ENCODE measurements at regions not wholly inside any gene's neighbourhood (a gene's known extent, or its start where the extent isn't known, plus 50 kb on each side); places are given as distances from the start of the nearest gene placed in this dataset.

- TF ChIP-seq SCMH1 (CRISPR knock-in tag; IDR thresholded peaks at IDR 0.05; ENCODE audit: borderline replicate concordance): no peak
- no peak for TF ChIP-seq CENPT (CRISPR knock-in tag; IDR thresholded peaks at IDR 0.05; ENCODE audit: low read depth)
- TF ChIP-seq SPEN (CRISPR knock-in tag; IDR thresholded peaks at IDR 0.05; ENCODE audit: low read depth): no peak
- no peak for TF ChIP-seq HNRNPL (IDR thresholded peaks at IDR 0.05; ENCODE audit: low read depth, low read length)
These were observed 531.1 kb upstream of the SLIT2 start (continued) for GRCh38 chr4:19720610-19721009.

GRCh38 chr4:19720190-19720589, 531.5 kb upstream of the SLIT2 start:
- DNase-seq (ENCODE audit: low spot score) (no peak), ATAC-seq (no peak), FAIRE-seq (no peak)
- no peak for TF ChIP-seq REPIN1 (CRISPR knock-in tag; IDR thresholded peaks at IDR 0.05; ENCODE audit: borderline replicate concordance, low read depth)
- TF ChIP-seq STAT5B (CRISPR knock-in tag; IDR thresholded peaks at IDR 0.05): no peak
- no peak for TF ChIP-seq ZNF576 (CRISPR knock-in tag; IDR thresholded peaks at IDR 0.05)
- no peak for TF ChIP-seq PAX8 (CRISPR knock-in tag; IDR thresholded peaks at IDR 0.05; ENCODE audit: borderline replicate concordance)
- TF ChIP-seq KLF6 (CRISPR knock-in tag; IDR thresholded peaks at IDR 0.05): no peak
- Histone ChIP-seq H3K9ac (ENCODE audit: insufficient read depth, low read depth, low read length) (no peak overlapping the region), H3K4me3 (replicated peaks in 1 of 3; ENCODE audit: insufficient read depth in 1 of 3, low read depth in 2 of 3, low read length in 3 of 3) (no peak overlapping the region), H4K20me1 (ENCODE audit: insufficient read depth, low read length) (no peaks in the 10 kb centered on the region), H2AFZ (ENCODE audit: low read length) (no peak overlapping the region), H3K27me3 (ENCODE audit: control insufficient read depth in 1 of 2, insufficient read depth in 2 of 2, low read length in 2 of 2) (no peaks in the 10 kb centered on the region; a peak in 1 of 5 replicates), H3K4me2 (ENCODE audit: low read depth, low read length) (no peak overlapping the region), H3K79me2 (ENCODE audit: insufficient read depth, low read length) (no peaks in the 10 kb centered on the region), H3K36me3 (replicated peaks in 1 of 2; ENCODE audit: control insufficient read depth in 1 of 2, insufficient read depth in 2 of 2, low read length in 2 of 2) (no peaks in the 10 kb centered on the region), H3K4me1 (ENCODE audit: insufficient read depth, low read length) (no peaks in the 10 kb centered on the region), H3K9me3 (ENCODE audit: low read length) (peaks cover 79% of the 10 kb centered on the region), H3K27ac (ENCODE audit: extremely low read length, insufficient read depth, low read length) (no peak overlapping the region)
- intact Hi-C loops (cut with micrococcal nuclease; ENCODE audit: unreplicated experiment) (no loop called here), in situ Hi-C loops (cut with HindIII; ENCODE audit: extremely low pct_ligation_motif_present, low pct_unique_long_range_greater_than_20kb) (no loop called here)
- ChIA-PET POLR2A (no interaction called here), CTCF (ENCODE audit: low intra/inter-chr PET ratio, low total read pairs) (no interaction called here)
- BruUV-seq (replicated peaks): no TSS peak

Data from HepG2 (cell line).